ENCODE measurements at regions not wholly inside any gene's neighbourhood (a gene's known extent, or its start where the extent isn't known, plus 50 kb on each side); places are given as distances from the start of the nearest gene placed in this dataset.

DNA sequence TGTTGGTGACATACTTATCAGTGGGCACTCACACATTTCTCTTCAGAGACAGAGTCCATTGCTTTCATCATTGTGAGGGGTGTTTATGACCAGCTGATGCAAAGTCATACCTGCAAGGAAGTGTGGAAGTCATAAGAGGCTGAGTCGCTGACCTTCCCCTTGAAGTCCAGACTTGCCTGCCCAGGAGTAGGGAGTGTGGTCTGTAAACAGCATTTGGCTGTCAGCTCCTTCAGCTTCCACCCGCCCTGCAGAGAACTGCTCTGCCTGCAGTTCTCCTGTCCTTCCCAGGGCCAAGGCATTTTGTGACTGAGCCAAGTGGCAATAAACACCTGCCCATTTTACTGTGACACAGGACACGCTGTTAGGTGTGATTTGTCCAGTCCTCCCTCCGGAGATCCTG lies 801.3 kb downstream of the BCL11B start:
- no peaks in the 10 kb centered on the region for H4K20me1 ChIP-seq (ENCODE audit: insufficient read depth, low read length)
- DNase-seq (ENCODE audit: low read depth) (no peak), FAIRE-seq (no peak)
- no peaks in the 10 kb centered on the region for H3K79me2 ChIP-seq (ENCODE audit: insufficient read depth, low read length)
- H3K9me3 ChIP-seq (ENCODE audit: insufficient read depth, low read depth, low read length) = no peaks in the 10 kb centered on the region
- no peaks in the 10 kb centered on the region for H3K27me3 ChIP-seq (ENCODE audit: insufficient read depth, low read length)
- Mint-ChIP-seq H3K27ac (ENCODE audit: unreplicated experiment) (no peak overlapping the region), H3K27me3 (ENCODE audit: low read depth, unreplicated experiment) (peaks cover 5% of the 10 kb centered on the region), H3K36me3 (ENCODE audit: low read depth, unreplicated experiment) (no peaks in the 10 kb centered on the region), H3K4me3 (ENCODE audit: unreplicated experiment) (no peak overlapping the region), H3K9me3 (ENCODE audit: unreplicated experiment) (peaks cover 10% of the 10 kb centered on the region), H3K4me1 (ENCODE audit: low read depth, unreplicated experiment) (peaks cover 8% of the 10 kb centered on the region)
- H3K9ac ChIP-seq (ENCODE audit: low read length) = no peak overlapping the region
- H2AFZ ChIP-seq (ENCODE audit: low read depth, low read length) = no peak overlapping the region
- H3K36me3 ChIP-seq (ENCODE audit: insufficient read depth, low read length) = no peaks in the 10 kb centered on the region
- TF ChIP-seq, protein P1, sequence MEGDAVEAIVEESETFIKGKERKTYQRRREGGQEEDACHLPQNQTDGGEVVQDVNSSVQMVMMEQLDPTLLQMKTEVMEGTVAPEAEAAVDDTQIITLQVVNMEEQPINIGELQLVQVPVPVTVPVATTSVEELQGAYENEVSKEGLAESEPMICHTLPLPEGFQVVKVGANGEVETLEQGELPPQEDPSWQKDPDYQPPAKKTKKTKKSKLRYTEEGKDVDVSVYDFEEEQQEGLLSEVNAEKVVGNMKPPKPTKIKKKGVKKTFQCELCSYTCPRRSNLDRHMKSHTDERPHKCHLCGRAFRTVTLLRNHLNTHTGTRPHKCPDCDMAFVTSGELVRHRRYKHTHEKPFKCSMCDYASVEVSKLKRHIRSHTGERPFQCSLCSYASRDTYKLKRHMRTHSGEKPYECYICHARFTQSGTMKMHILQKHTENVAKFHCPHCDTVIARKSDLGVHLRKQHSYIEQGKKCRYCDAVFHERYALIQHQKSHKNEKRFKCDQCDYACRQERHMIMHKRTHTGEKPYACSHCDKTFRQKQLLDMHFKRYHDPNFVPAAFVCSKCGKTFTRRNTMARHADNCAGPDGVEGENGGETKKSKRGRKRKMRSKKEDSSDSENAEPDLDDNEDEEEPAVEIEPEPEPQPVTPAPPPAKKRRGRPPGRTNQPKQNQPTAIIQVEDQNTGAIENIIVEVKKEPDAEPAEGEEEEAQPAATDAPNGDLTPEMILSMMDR (IDR thresholded peaks at IDR 0.05; ENCODE audit: insufficient read depth, low read depth, low read length) = no peak
- TF ChIP-seq EZH2 (IDR thresholded peaks at IDR 0.05; ENCODE audit: insufficient read depth, low read length) = no peak
- H3K27ac ChIP-seq (ENCODE audit: low read depth, low read length) = no peak overlapping the region
- no peak overlapping the region for H3K4me3 ChIP-seq (ENCODE audit: insufficient read depth, low read depth, low read length)
- H3K4me1 ChIP-seq (ENCODE audit: insufficient read depth, low read length) = peaks cover 9% of the 10 kb centered on the region
- H3K4me2 ChIP-seq (ENCODE audit: low read length) = no peak overlapping the region

DNA sequence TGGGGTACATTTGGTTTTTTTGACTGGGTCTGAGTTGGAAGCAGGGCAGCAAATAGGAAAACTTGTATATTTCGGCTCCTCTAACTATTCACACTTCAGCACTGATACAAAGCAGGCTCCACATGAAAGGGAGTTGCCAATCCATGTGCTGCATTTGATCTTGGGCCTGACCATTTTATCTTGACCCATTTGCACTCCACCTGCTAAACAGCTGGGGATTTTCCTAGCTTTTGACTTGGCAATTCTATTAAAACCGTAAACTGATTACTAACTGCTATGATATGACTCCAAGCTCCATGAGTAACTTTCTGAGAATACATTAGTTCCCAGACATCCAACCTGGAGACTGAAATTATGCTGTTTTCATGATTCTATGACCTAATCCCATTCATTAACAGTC lies 797.1 kb downstream of the BCL11B start:
- no peak overlapping the region for H3K27ac ChIP-seq (ENCODE audit: low read depth, low read length)
- DNase-seq (ENCODE audit: low read depth) (no peak), FAIRE-seq (no peak)
- H3K36me3 Mint-ChIP-seq (ENCODE audit: low read depth, unreplicated experiment) = no peaks in the 10 kb centered on the region
- no peak for TF ChIP-seq EZH2 (IDR thresholded peaks at IDR 0.05; ENCODE audit: insufficient read depth, low read length)
- TF ChIP-seq, protein P1 (IDR thresholded peaks at IDR 0.05; ENCODE audit: insufficient read depth, low read depth, low read length) = no peak
- H3K4me3 ChIP-seq (ENCODE audit: insufficient read depth, low read depth, low read length) = no peak overlapping the region
- H3K4me2 ChIP-seq (ENCODE audit: low read length) = no peak overlapping the region
- H3K36me3 ChIP-seq (ENCODE audit: insufficient read depth, low read length) = no peaks in the 10 kb centered on the region
- H3K9me3 Mint-ChIP-seq (ENCODE audit: unreplicated experiment) = peaks cover 2% of the 10 kb centered on the region
- no peak overlapping the region for H3K4me3 Mint-ChIP-seq (ENCODE audit: unreplicated experiment)
- H3K27me3 ChIP-seq (ENCODE audit: insufficient read depth, low read length) = no peaks in the 10 kb centered on the region
- peaks cover 3% of the 10 kb centered on the region for H3K4me1 Mint-ChIP-seq (ENCODE audit: low read depth, unreplicated experiment)
- H3K9ac ChIP-seq (ENCODE audit: low read length) = no peak overlapping the region
- H2AFZ ChIP-seq (ENCODE audit: low read depth, low read length) = no peak overlapping the region
- no peaks in the 10 kb centered on the region for H3K79me2 ChIP-seq (ENCODE audit: insufficient read depth, low read length)
- H4K20me1 ChIP-seq (ENCODE audit: insufficient read depth, low read length) = no peaks in the 10 kb centered on the region
- H3K9me3 ChIP-seq (ENCODE audit: insufficient read depth, low read depth, low read length) = no peaks in the 10 kb centered on the region
- no peak overlapping the region for H3K27ac Mint-ChIP-seq (ENCODE audit: unreplicated experiment)
- no peaks in the 10 kb centered on the region for H3K27me3 Mint-ChIP-seq (ENCODE audit: low read depth, unreplicated experiment)
- H3K4me1 ChIP-seq (ENCODE audit: insufficient read depth, low read length) = no peaks in the 10 kb centered on the region

DNA sequence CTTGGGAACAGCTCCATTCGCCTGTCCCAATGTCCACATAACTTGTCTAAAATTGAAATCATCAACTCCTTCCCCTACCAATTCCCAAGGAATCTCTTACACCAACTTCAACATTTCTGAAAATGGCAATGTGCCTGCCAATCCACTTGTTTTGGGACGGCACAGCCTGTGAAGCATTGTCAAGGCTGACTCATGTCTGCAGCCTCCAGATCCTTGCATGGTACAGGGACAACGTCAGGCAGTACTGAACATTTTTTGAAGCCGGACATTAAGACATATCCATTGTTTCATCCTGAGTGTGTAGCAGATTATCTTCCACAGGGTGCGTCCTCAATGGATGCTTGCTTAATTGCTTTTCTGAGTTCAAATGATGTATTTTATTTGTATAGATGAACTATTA lies 794.1 kb downstream of the BCL11B start:
- no peak overlapping the region for H3K27ac ChIP-seq (ENCODE audit: low read depth, low read length)
- no peaks in the 10 kb centered on the region for H3K27me3 ChIP-seq (ENCODE audit: insufficient read depth, low read length)
- Mint-ChIP-seq H3K4me1 (ENCODE audit: low read depth, unreplicated experiment) (no peaks in the 10 kb centered on the region), H3K36me3 (ENCODE audit: low read depth, unreplicated experiment) (no peaks in the 10 kb centered on the region), H3K9me3 (ENCODE audit: unreplicated experiment) (no peaks in the 10 kb centered on the region), H3K27me3 (ENCODE audit: low read depth, unreplicated experiment) (no peaks in the 10 kb centered on the region), H3K27ac (ENCODE audit: unreplicated experiment) (no peak overlapping the region), H3K4me3 (ENCODE audit: unreplicated experiment) (no peak overlapping the region)
- no peaks in the 10 kb centered on the region for H3K4me1 ChIP-seq (ENCODE audit: insufficient read depth, low read length)
- H3K4me2 ChIP-seq (ENCODE audit: low read length) = no peak overlapping the region
- no peak overlapping the region for H2AFZ ChIP-seq (ENCODE audit: low read depth, low read length)
- TF ChIP-seq, protein P1 (IDR thresholded peaks at IDR 0.05; ENCODE audit: insufficient read depth, low read depth, low read length) = no peak
- TF ChIP-seq EZH2 (IDR thresholded peaks at IDR 0.05; ENCODE audit: insufficient read depth, low read length) = no peak
- no peaks in the 10 kb centered on the region for H3K79me2 ChIP-seq (ENCODE audit: insufficient read depth, low read length)
- DNase-seq (ENCODE audit: low read depth) (peak; percentile 3), FAIRE-seq (no peak)
- no peaks in the 10 kb centered on the region for H3K9me3 ChIP-seq (ENCODE audit: insufficient read depth, low read depth, low read length)
- H3K4me3 ChIP-seq (ENCODE audit: insufficient read depth, low read depth, low read length) = no peak overlapping the region
- H3K36me3 ChIP-seq (ENCODE audit: insufficient read depth, low read length) = no peaks in the 10 kb centered on the region
- no peaks in the 10 kb centered on the region for H4K20me1 ChIP-seq (ENCODE audit: insufficient read depth, low read length)
- H3K9ac ChIP-seq (ENCODE audit: low read length) = no peak overlapping the region

Measured in astrocyte (in vitro differentiated cells and primary cell).